ENCODE measurements at regions not wholly inside any gene's neighbourhood (a gene's known extent, or its start where the extent isn't known, plus 50 kb on each side); places are given as distances from the start of the nearest gene placed in this dataset.
"Not testable (repeated sequence)": the region's sequence is repeated elsewhere in the genome, so short reads cannot be mapped to it uniquely, and the experiment has no call there.

GRCh38 chr6:57860481-57861315, 543.3 kb downstream of the PRIM2 start:
- intact Hi-C loops (cut with DNase I); H3K4me3 ChIP-seq; H3K27me3 ChIP-seq; DNase-seq; H3K27ac ChIP-seq; H3K9me3 ChIP-seq (replicated peaks in 1 of 3); H3K36me3 ChIP-seq (replicated peaks in 1 of 2); H3K4me1 ChIP-seq (replicated peaks in 1 of 2): not testable (repeated sequence)
- WGBS, 4 donors = 74 to 80% (median 75%) methylated on average over 4 to 5 of the region's 6 CpGs

- WGBS, 4 donors = 52 to 75% (median 57%) methylated on average over 2 to 3 of the region's 3 CpGs; no CpG with 5 or more reads in 1 of the 4 donors
- H3K36me3 ChIP-seq (replicated peaks in 1 of 2); H3K4me3 ChIP-seq; DNase-seq; intact Hi-C loops (cut with DNase I); H3K27ac ChIP-seq; H3K9me3 ChIP-seq (replicated peaks in 1 of 3); H3K4me1 ChIP-seq (replicated peaks in 1 of 2); H3K27me3 ChIP-seq: not testable (repeated sequence)
Measured at GRCh38 chr6:57870083-57870482, 552.7 kb downstream of the PRIM2 start.

GRCh38 chr6:57873424-57873823, 556.0 kb downstream of the PRIM2 start:
- H3K27ac ChIP-seq; intact Hi-C loops (cut with DNase I); H3K9me3 ChIP-seq (replicated peaks in 1 of 3); DNase-seq; H3K27me3 ChIP-seq; H3K4me3 ChIP-seq; H3K36me3 ChIP-seq (replicated peaks in 1 of 2); H3K4me1 ChIP-seq (replicated peaks in 1 of 2): not testable (repeated sequence)
- WGBS, 4 donors = 69 to 83% (median 79%) methylated on average over 7 of the region's 7 CpGs

GRCh38 chr6:57876659-57877058, 559.2 kb downstream of the PRIM2 start:
- intact Hi-C loops (cut with DNase I); H3K4me3 ChIP-seq; H3K36me3 ChIP-seq (replicated peaks in 1 of 2); H3K27me3 ChIP-seq; H3K9me3 ChIP-seq (replicated peaks in 1 of 3); H3K4me1 ChIP-seq (replicated peaks in 1 of 2); DNase-seq; H3K27ac ChIP-seq: not testable (repeated sequence)
- 81 to 94% (median 88%) methylated on average over 2 of the region's 2 CpGs for WGBS, 4 donors

- H3K4me3 ChIP-seq; H3K36me3 ChIP-seq (replicated peaks in 1 of 2); DNase-seq; H3K27ac ChIP-seq; H3K4me1 ChIP-seq (replicated peaks in 1 of 2); intact Hi-C loops (cut with DNase I); H3K9me3 ChIP-seq (replicated peaks in 1 of 3); H3K27me3 ChIP-seq: not testable (repeated sequence)
- WGBS, 4 donors = 88 to 100% (median 90%) methylated on average over 1 to 3 of the region's 3 CpGs
Measured at GRCh38 chr6:57877729-57878128, 560.3 kb downstream of the PRIM2 start.

GRCh38 chr6:57878792-57879191, 561.4 kb downstream of the PRIM2 start:
- H3K36me3 ChIP-seq (replicated peaks in 1 of 2); H3K9me3 ChIP-seq (replicated peaks in 1 of 3); H3K27ac ChIP-seq; H3K27me3 ChIP-seq; DNase-seq; H3K4me3 ChIP-seq; H3K4me1 ChIP-seq (replicated peaks in 1 of 2); intact Hi-C loops (cut with DNase I): not testable (repeated sequence)
- 70 to 96% (median 81%) methylated on average over 1 of the region's 1 CpG for whole genome bisulfite sequencing, 4 donors

GRCh38 chr6:57898850-57899249, 581.4 kb downstream of the PRIM2 start:
- DNase-seq = not testable (repeated sequence)

GRCh38 chr6:57900687-57901399, 583.4 kb downstream of the PRIM2 start:
- H3K9me3 ChIP-seq (replicated peaks in 1 of 3); H3K27ac ChIP-seq; DNase-seq; H3K27me3 ChIP-seq; H3K4me3 ChIP-seq; intact Hi-C loops (cut with DNase I); H3K4me1 ChIP-seq (replicated peaks in 1 of 2); H3K36me3 ChIP-seq (replicated peaks in 1 of 2): not testable (repeated sequence)
- WGBS, 4 donors = 72 to 96% (median 85%) methylated on average over 2 to 3 of the region's 5 CpGs

More at GRCh38 chr6:57898850-57899249, 581.4 kb downstream of the PRIM2 start:
- H3K4me3 ChIP-seq; H3K36me3 ChIP-seq (replicated peaks in 1 of 2); H3K9me3 ChIP-seq (replicated peaks in 1 of 3); H3K27ac ChIP-seq; intact Hi-C loops (cut with DNase I); H3K27me3 ChIP-seq; H3K4me1 ChIP-seq (replicated peaks in 1 of 2): not testable (repeated sequence)
- WGBS, 4 donors = 73 to 83% (median 79%) methylated on average over 5 of the region's 5 CpGs

- H3K4me3 ChIP-seq; H3K27ac ChIP-seq; H3K4me1 ChIP-seq (replicated peaks in 1 of 2); H3K9me3 ChIP-seq (replicated peaks in 1 of 3); H3K36me3 ChIP-seq (replicated peaks in 1 of 2); intact Hi-C loops (cut with DNase I); H3K27me3 ChIP-seq; DNase-seq: not testable (repeated sequence)
- 76 to 87% (median 80%) methylated on average over 3 of the region's 3 CpGs for WGBS, 4 donors
Measured at GRCh38 chr6:57901445-57901844, 584.0 kb downstream of the PRIM2 start.

- intact Hi-C loops (cut with DNase I); H3K4me1 ChIP-seq (replicated peaks in 1 of 2); H3K27me3 ChIP-seq; H3K4me3 ChIP-seq; H3K27ac ChIP-seq; DNase-seq; H3K36me3 ChIP-seq (replicated peaks in 1 of 2); H3K9me3 ChIP-seq (replicated peaks in 1 of 3): not testable (repeated sequence)
- 42 to 64% (median 49%) methylated on average over 6 of the region's 6 CpGs for WGBS, 4 donors
Measured at GRCh38 chr6:57904356-57904755, 586.9 kb downstream of the PRIM2 start.

GRCh38 chr6:57915300-57915699, 597.9 kb downstream of the PRIM2 start:
- H3K27ac ChIP-seq; H3K27me3 ChIP-seq; intact Hi-C loops (cut with DNase I): not testable (repeated sequence)

More at GRCh38 chr6:57915300-57915699, 597.9 kb downstream of the PRIM2 start:
- DNase-seq; H3K36me3 ChIP-seq (replicated peaks in 1 of 2); H3K9me3 ChIP-seq (replicated peaks in 1 of 3); H3K4me3 ChIP-seq; H3K4me1 ChIP-seq (replicated peaks in 1 of 2): not testable (repeated sequence)
